ENCODE measurements at regions not wholly inside any gene's neighbourhood (a gene's known extent, or its start where the extent isn't known, plus 50 kb on each side); places are given as distances from the start of the nearest gene placed in this dataset.

DNA sequence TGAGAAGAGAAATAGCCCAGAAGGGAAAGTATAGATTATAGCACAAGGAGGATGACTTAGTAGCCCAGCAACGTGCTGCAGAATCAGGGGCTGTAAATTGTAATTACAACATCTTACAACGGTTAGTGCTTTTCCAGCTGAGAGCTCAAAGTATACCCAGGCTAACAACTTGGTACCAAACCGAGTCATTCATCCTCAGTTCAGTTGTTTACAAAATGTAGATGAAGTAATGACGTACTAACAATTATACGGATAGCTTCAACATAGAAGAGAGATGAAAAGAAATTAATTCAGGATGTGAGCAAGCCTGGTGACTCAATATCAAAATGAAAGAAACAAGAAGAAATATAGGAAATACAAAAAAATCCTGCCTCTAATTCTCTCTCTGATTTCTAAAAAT is 99.2 kb downstream of the DYNAP start:
- TF ChIP-seq, protein P1, sequence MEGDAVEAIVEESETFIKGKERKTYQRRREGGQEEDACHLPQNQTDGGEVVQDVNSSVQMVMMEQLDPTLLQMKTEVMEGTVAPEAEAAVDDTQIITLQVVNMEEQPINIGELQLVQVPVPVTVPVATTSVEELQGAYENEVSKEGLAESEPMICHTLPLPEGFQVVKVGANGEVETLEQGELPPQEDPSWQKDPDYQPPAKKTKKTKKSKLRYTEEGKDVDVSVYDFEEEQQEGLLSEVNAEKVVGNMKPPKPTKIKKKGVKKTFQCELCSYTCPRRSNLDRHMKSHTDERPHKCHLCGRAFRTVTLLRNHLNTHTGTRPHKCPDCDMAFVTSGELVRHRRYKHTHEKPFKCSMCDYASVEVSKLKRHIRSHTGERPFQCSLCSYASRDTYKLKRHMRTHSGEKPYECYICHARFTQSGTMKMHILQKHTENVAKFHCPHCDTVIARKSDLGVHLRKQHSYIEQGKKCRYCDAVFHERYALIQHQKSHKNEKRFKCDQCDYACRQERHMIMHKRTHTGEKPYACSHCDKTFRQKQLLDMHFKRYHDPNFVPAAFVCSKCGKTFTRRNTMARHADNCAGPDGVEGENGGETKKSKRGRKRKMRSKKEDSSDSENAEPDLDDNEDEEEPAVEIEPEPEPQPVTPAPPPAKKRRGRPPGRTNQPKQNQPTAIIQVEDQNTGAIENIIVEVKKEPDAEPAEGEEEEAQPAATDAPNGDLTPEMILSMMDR (IDR thresholded peaks at IDR 0.05): no peak
- no peak for TF ChIP-seq POLR2A (IDR thresholded peaks at IDR 0.05)
- no peak for TF ChIP-seq EP300 (IDR thresholded peaks at IDR 0.05)

All from tibial nerve (tissue), 4 donors.